Activated naive CD8-positive, alpha-beta T cell treated with anti-CD3 and anti-CD28 coated beads, Interleukin-2, amount 50 U/mL, for 24 hours (primary cell): ENCODE measurements at regions not wholly inside any gene's neighbourhood (a gene's known extent, or its start where the extent isn't known, plus 50 kb on each side); places are given as distances from the start of the nearest gene placed in this dataset.
"Not testable (repeated sequence)": the region's sequence is repeated elsewhere in the genome, so short reads cannot be mapped to it uniquely, and the experiment has no call there.

Experiments
- ATAC-seq: fragments of 150-1000 bp; cut with Tn5 transposase; one replicate; pipeline ENCODE4 v1.10.0; 2021
- DNase-seq: peaks from one replicate; pipeline ENCODE4 v3.0.0; 2021
- H3K27ac Mint-ChIP-seq: one replicate; pipeline ENCODE4 v1.8.0; 2021; ENCODE audit warnings: mild to moderate bottlenecking, mixed read lengths
- H3K27me3 Mint-ChIP-seq: one replicate; pipeline ENCODE4 v1.8.0; 2021; ENCODE audit warnings: mixed read lengths
- H3K36me3 Mint-ChIP-seq: one replicate; pipeline ENCODE4 v1.8.0; 2021; ENCODE audit warnings: low read depth, mixed read lengths
- H3K4me1 Mint-ChIP-seq: one replicate; pipeline ENCODE4 v1.8.0; 2021; ENCODE audit warnings: mixed read lengths
- H3K4me3 Mint-ChIP-seq: one replicate; pipeline ENCODE4 v1.8.0; 2021; ENCODE audit warnings: mild to moderate bottlenecking, moderate library complexity, mixed read lengths
- H3K9me3 Mint-ChIP-seq: one replicate; pipeline ENCODE4 v1.8.0; 2021; ENCODE audit warnings: mixed read lengths

- Mint-ChIP-seq H3K27me3 (no peaks in the 10 kb centered on the region), H3K4me1 (no peaks in the 10 kb centered on the region), H3K36me3 (no peaks in the 10 kb centered on the region), H3K27ac (no peak overlapping the region), H3K9me3 (peaks cover 15% of the 10 kb centered on the region), H3K4me3 (no peak overlapping the region)
- no peak for ATAC-seq
- DNase-seq: no peak
Measured at GRCh38 chr3:80366808-80367548, 599.2 kb upstream of the ROBO1 start.

DNA sequence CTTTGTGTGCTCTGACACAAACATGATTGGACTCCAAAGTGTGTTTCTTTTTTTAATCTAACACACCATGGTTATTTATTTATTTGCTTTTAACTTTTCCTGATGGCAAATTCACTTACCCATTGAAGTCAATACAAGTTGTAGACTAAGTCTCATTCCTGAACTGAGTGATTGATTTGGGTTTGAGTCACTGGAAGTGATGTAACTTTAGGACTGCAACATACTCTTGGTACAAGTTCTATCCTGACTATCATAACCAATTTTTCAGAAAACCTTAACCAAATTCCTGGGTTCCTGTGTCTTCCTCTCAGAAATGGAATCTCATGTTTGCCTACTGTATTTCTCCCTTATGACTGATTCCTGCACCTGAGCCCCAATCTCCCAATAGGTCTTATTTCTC, 590.0 kb upstream of the ROBO1 start:
- peaks cover 21% of the 10 kb centered on the region for H3K9me3 Mint-ChIP-seq
- ATAC-seq: no peak
- H3K27me3 Mint-ChIP-seq: no peaks in the 10 kb centered on the region
- H3K4me1 Mint-ChIP-seq: no peaks in the 10 kb centered on the region
- H3K4me3 Mint-ChIP-seq: no peak overlapping the region
- DNase-seq: no peak
- H3K36me3 Mint-ChIP-seq: no peaks in the 10 kb centered on the region
- H3K27ac Mint-ChIP-seq: no peak overlapping the region

- H3K27me3 Mint-ChIP-seq: no peaks in the 10 kb centered on the region
- H3K4me3 Mint-ChIP-seq: no peak overlapping the region
- H3K9me3 Mint-ChIP-seq: peaks cover 24% of the 10 kb centered on the region
- no peaks in the 10 kb centered on the region for H3K36me3 Mint-ChIP-seq
- H3K4me1 Mint-ChIP-seq: no peaks in the 10 kb centered on the region
- ATAC-seq: no peak
- DNase-seq: no peak
- no peak overlapping the region for H3K27ac Mint-ChIP-seq
Measured at GRCh38 chr3:80355144-80355543, 587.3 kb upstream of the ROBO1 start.

GRCh38 chr3:80351201-80351600, 583.4 kb upstream of the ROBO1 start:
- H3K36me3 Mint-ChIP-seq: no peaks in the 10 kb centered on the region
- no peaks in the 10 kb centered on the region for H3K4me1 Mint-ChIP-seq
- ATAC-seq (no peak), DNase-seq (no peak)
- no peak overlapping the region for H3K4me3 Mint-ChIP-seq
- peaks cover 20% of the 10 kb centered on the region for H3K9me3 Mint-ChIP-seq
- no peak overlapping the region for H3K27ac Mint-ChIP-seq
- no peaks in the 10 kb centered on the region for H3K27me3 Mint-ChIP-seq

DNA sequence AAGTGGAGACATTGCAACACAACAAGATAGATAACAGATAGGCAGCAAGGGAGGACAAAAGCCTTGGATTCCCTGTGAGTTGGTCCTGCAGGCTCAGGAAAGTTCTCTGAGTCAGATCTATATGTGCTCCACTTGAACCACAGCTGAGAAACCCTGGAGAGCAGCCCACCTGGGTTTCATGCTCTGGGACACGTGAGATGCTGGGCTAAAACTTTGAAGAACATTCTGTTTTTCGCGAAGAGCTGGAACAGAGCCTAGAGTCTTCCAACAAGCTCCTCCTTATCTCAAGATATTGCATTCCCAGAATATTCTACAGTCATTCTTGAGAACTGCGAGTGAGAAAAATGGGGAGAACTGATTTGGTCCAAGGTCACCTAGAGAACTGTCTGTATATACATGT, 583.0 kb upstream of the ROBO1 start:
- H3K9me3 Mint-ChIP-seq: peaks cover 20% of the 10 kb centered on the region

DNA sequence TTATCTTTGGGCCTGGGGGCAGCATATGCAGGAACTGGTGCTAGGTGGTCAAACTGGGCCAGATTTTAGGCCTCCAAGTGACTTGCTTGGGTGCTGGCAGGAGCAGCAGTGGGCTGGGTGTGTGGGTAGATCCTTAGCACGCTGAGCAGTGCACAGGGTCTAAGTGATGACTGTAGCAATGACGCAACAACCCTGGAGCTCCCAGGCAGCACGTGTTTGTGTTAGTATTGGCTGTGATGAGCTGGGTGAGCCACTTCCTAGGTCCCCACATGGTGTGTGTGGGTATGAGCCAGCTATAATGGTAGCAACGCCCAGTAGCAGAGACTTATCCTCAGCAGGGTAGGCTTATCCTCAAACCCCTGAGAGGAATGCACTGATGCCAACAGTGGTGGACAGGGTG, 570.6 kb upstream of the ROBO1 start:
- Mint-ChIP-seq H3K4me3 (no peak overlapping the region), H3K27me3 (no peaks in the 10 kb centered on the region)
- no peak for DNase-seq

More for the DNA sequence above, 583.0 kb upstream of the ROBO1 start:
- DNase-seq: no peak
- ATAC-seq: no peak
- Mint-ChIP-seq H3K27me3 (no peaks in the 10 kb centered on the region), H3K27ac (no peak overlapping the region), H3K4me3 (no peak overlapping the region), H3K36me3 (no peaks in the 10 kb centered on the region), H3K4me1 (no peaks in the 10 kb centered on the region)

GRCh38 chr3:80334534-80334933, 566.7 kb upstream of the ROBO1 start:
- H3K27me3 Mint-ChIP-seq: no peaks in the 10 kb centered on the region
- H3K4me1 Mint-ChIP-seq: no peaks in the 10 kb centered on the region
- no peak for DNase-seq
- H3K4me3 Mint-ChIP-seq: no peak overlapping the region
- peaks cover 24% of the 10 kb centered on the region for H3K9me3 Mint-ChIP-seq
- no peak for ATAC-seq
- H3K27ac Mint-ChIP-seq: no peak overlapping the region
- no peaks in the 10 kb centered on the region for H3K36me3 Mint-ChIP-seq

More for the DNA sequence above, 570.6 kb upstream of the ROBO1 start:
- ATAC-seq: no peak
- Mint-ChIP-seq H3K9me3 (peaks cover 17% of the 10 kb centered on the region), H3K4me1 (no peaks in the 10 kb centered on the region), H3K27ac (no peak overlapping the region), H3K36me3 (no peaks in the 10 kb centered on the region)

- no peaks in the 10 kb centered on the region for H3K36me3 Mint-ChIP-seq
- no peak for DNase-seq
- H3K4me1 Mint-ChIP-seq: no peaks in the 10 kb centered on the region
- no peak overlapping the region for H3K27ac Mint-ChIP-seq
- H3K27me3 Mint-ChIP-seq: no peaks in the 10 kb centered on the region
- H3K4me3 Mint-ChIP-seq: no peak overlapping the region
- no peak for ATAC-seq
- H3K9me3 Mint-ChIP-seq: peaks cover 37% of the 10 kb centered on the region
Measured at GRCh38 chr3:80331494-80332170, 563.8 kb upstream of the ROBO1 start.

DNA sequence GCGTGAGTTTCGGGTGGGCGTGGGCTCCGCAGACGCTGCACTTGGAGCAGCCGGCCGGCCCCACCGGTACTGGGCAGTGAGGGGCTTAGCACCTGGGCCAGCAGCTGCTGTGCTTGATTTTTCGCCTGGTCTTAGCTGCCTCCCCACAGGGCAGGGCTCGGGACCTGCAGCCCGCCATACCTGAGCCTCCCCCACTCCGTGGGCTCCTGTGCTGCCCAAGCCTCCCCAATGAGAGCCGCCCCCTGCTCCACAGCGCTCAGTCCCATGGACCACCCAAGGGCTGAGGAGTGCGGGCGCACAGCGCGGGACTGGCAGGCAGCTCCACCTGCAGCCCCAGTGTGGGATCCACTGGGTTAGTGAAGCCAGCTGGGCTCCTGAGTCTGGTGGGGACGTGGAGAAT, 546.7 kb upstream of the ROBO1 start:
- not testable (repeated sequence) for DNase-seq, H3K4me3 Mint-ChIP-seq, H3K27me3 Mint-ChIP-seq, H3K36me3 Mint-ChIP-seq, ATAC-seq, H3K4me1 Mint-ChIP-seq, H3K27ac Mint-ChIP-seq
- H3K9me3 Mint-ChIP-seq: peaks cover 41% of the 10 kb centered on the region

DNA sequence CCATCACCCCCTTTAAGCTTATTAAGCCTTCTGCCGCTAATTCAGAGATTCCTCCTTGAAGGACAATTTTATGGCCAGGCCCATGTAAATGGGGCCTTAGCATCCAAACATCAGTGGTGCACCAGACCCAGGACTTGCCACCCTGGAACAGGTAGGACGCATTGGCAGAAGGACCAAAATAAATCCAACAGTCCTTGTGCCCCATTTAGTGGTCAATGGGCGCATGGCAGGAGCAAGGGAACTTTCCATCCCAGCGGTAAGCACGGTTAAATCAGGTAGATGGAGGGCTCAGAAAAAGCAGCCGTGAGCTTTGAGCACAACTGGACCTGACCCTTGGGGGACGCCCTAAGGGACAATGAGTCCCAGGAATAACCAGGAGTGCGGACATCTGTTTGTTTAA, 540.8 kb upstream of the ROBO1 start:
- H3K27me3 Mint-ChIP-seq: no peaks in the 10 kb centered on the region

GRCh38 chr3:80307844-80308243, 540.0 kb upstream of the ROBO1 start:
- Mint-ChIP-seq H3K36me3 (no peaks in the 10 kb centered on the region), H3K9me3 (peaks cover 18% of the 10 kb centered on the region), H3K27ac (no peak overlapping the region), H3K4me3 (no peak overlapping the region), H3K27me3 (no peaks in the 10 kb centered on the region), H3K4me1 (no peaks in the 10 kb centered on the region)
- ATAC-seq: no peak
- DNase-seq: no peak

More for the DNA sequence above, 540.8 kb upstream of the ROBO1 start:
- DNase-seq: no peak
- Mint-ChIP-seq H3K27ac (no peak overlapping the region), H3K4me3 (no peak overlapping the region), H3K36me3 (no peaks in the 10 kb centered on the region), H3K4me1 (no peaks in the 10 kb centered on the region), H3K9me3 (peaks cover 25% of the 10 kb centered on the region)
- ATAC-seq: no peak

DNA sequence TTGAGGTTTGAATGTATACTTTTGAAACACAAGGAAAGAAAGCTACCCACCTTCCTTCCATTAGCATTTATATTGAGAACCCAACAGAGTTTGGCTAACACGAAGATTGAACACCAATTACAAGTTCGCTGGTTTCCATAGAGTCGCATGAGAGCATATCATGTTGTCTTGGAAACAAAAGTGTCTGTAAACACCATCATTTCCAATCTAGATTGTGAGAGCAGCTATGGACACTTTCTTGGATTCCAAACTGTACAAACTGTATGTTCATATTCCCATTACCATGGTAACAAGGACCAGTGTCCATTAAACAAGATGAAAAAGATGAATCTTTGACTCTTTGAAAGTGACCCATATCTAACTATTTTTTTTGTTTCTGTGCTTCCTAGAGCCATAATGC, 529.9 kb upstream of the ROBO1 start:
- Mint-ChIP-seq H3K4me3 (no peak overlapping the region), H3K4me1 (no peaks in the 10 kb centered on the region), H3K36me3 (no peaks in the 10 kb centered on the region), H3K27me3 (no peaks in the 10 kb centered on the region), H3K9me3 (peaks cover 5% of the 10 kb centered on the region), H3K27ac (no peak overlapping the region)
- ATAC-seq (no peak), DNase-seq (no peak)

DNA sequence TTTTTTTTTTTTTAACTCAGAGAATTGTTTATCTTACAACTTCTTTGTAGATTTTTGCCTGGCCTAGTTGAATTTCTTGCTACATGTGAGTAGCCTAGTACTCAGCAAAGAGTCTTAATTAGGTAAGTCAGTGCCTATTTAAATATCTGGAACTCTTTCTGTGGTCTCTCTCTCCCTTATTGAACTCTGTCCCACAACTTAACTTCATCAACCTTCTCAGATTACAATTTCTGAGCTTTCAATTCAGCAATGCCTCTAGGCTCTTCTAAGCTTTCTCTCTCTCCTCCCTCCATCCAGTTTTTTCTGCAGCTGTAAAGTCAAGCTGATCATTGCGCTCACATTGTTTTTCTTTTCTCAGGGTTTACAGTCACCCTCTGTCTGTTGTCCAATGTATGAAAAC, 517.6 kb upstream of the ROBO1 start:
- H3K36me3 Mint-ChIP-seq: no peaks in the 10 kb centered on the region
- no peak overlapping the region for H3K4me3 Mint-ChIP-seq
- H3K27me3 Mint-ChIP-seq: no peaks in the 10 kb centered on the region
- H3K9me3 Mint-ChIP-seq: peaks cover 22% of the 10 kb centered on the region
- DNase-seq (no peak), ATAC-seq (no peak)
- H3K27ac Mint-ChIP-seq: no peak overlapping the region
- H3K4me1 Mint-ChIP-seq: no peaks in the 10 kb centered on the region

DNA sequence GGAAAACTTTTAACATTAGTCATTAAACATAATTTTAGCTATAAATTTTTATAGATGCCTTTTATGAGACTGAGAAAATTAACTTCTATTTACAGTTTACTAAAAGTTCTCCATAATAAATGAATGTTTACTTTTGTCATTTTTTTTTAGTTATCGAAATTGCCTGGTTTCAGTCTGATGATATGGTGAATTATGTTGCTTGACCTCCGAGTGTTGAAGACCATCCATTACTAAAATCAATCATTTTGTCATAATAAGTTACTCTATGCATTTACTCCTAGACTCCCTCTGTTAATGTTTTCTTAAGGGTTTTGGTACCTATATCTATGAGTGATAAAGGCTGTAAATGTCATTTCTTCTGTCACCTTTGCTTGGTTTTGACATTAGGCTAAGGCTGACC, 516.0 kb upstream of the ROBO1 start:
- ATAC-seq (no peak), DNase-seq (no peak)
- no peak overlapping the region for H3K4me3 Mint-ChIP-seq
- no peaks in the 10 kb centered on the region for H3K36me3 Mint-ChIP-seq
- no peak overlapping the region for H3K27ac Mint-ChIP-seq
- no peaks in the 10 kb centered on the region for H3K4me1 Mint-ChIP-seq
- H3K9me3 Mint-ChIP-seq: peaks cover 29% of the 10 kb centered on the region
- H3K27me3 Mint-ChIP-seq: no peaks in the 10 kb centered on the region

DNA sequence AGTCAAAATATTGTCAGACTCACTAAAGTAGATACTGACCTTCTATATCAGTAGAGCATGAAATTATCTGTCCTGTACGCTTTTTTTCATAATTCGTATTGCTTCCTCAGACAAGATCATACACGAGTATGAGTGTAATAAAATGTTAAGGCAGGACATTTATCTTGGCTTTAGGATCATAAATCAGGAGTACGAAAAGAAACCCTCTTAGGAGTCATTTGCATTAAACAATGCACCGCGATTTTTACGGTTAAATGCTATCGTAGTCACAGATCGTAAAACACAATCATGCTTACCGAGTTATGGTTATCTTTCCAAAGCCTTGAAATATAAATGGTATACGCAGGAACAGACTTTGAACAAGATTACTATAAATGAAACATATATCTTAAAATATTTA, 510.3 kb upstream of the ROBO1 start:
- Mint-ChIP-seq H3K9me3 (peaks cover 32% of the 10 kb centered on the region), H3K27ac (no peak overlapping the region), H3K4me1 (no peaks in the 10 kb centered on the region), H3K4me3 (no peak overlapping the region), H3K36me3 (no peaks in the 10 kb centered on the region), H3K27me3 (no peaks in the 10 kb centered on the region)
- ATAC-seq: no peak
- no peak for DNase-seq
